H9 (cell line): ENCODE measurements at regions not wholly inside any gene's neighbourhood (a gene's known extent, or its start where the extent isn't known, plus 50 kb on each side); places are given as distances from the start of the nearest gene placed in this dataset.

Experiments
- DNase-seq: peaks from one replicate; pipeline ENCODE4 v3.0.0-alpha.2; 2017
- H2AFZ ChIP-seq: one replicate; pipeline ENCODE4 v1.6.1; 2013; ENCODE audit warnings: mild to moderate bottlenecking, low read length, control low read depth, moderate library complexity
- H2AK5ac ChIP-seq: 2 replicates; pipeline ENCODE4 v1.6.1; 2013; ENCODE audit warnings: low read length, control low read depth, mixed read lengths; ENCODE audit not compliant: insufficient read length
- H2BK120ac ChIP-seq: one replicate; pipeline ENCODE4 v1.6.1; 2013; ENCODE audit warnings: low read depth, mild to moderate bottlenecking, low read length, control low read depth, inconsistent platforms; ENCODE audit not compliant: poor library complexity, severe bottlenecking
- H2BK12ac ChIP-seq: 2 replicates; pipeline ENCODE4 v1.6.1; 2013; ENCODE audit warnings: low read length, control low read depth, mixed read lengths, low read depth; ENCODE audit not compliant: insufficient read length
- H2BK15ac ChIP-seq: 2 replicates; pipeline ENCODE4 v1.6.1; 2013; ENCODE audit warnings: low read depth, low read length, control low read depth
- H2BK20ac ChIP-seq: one replicate; pipeline ENCODE4 v1.6.1; 2013; ENCODE audit warnings: low read depth, mild to moderate bottlenecking, low read length, control low read depth, inconsistent platforms; ENCODE audit not compliant: poor library complexity, severe bottlenecking
- H2BK5ac ChIP-seq: 2 replicates; pipeline ENCODE4 v1.6.1; 2013; ENCODE audit warnings: low read length, control low read depth, mixed read lengths; ENCODE audit not compliant: insufficient read length
- H3K14ac ChIP-seq: 2 replicates; pipeline ENCODE4 v1.6.1; 2013; ENCODE audit warnings: low read length, control low read depth; ENCODE audit not compliant: insufficient read depth
- H3K18ac ChIP-seq: 2 replicates; pipeline ENCODE4 v1.6.1; 2013; ENCODE audit warnings: low read depth, mild to moderate bottlenecking, mixed read lengths, low read length, control low read depth; ENCODE audit not compliant: insufficient read length
- H3K23ac ChIP-seq: 2 replicates; pipeline ENCODE4 v1.6.1; 2013; ENCODE audit warnings: low read length, control low read depth, mixed read lengths, low read depth; ENCODE audit not compliant: insufficient read length
- H3K23me2 ChIP-seq: 2 replicates; pipeline ENCODE4 v1.6.1; 2013; ENCODE audit warnings: low read depth, mild to moderate bottlenecking, mixed read lengths, low read length, control low read depth; ENCODE audit not compliant: insufficient read length, poor library complexity, severe bottlenecking
- H3K27ac ChIP-seq: 2 replicates; pipeline ENCODE4 v1.5.1; 2013; ENCODE audit warnings: low read length, control low read depth, mixed read lengths, low read depth; ENCODE audit not compliant: insufficient read length
- H3K27me3 ChIP-seq: 2 replicates; pipeline ENCODE4 v1.6.1; 2013; ENCODE audit warnings: low read length, control low read depth, inconsistent platforms; ENCODE audit not compliant: insufficient read depth
- H3K4ac ChIP-seq: 2 replicates; pipeline ENCODE4 v1.6.1; 2013; ENCODE audit warnings: low read depth, mild to moderate bottlenecking, control low read depth, inconsistent platforms, low read length, moderate library complexity
- H3K4me1 ChIP-seq: 2 replicates; pipeline ENCODE4 v1.6.1; 2013; ENCODE audit warnings: low read length, control low read depth, inconsistent platforms; ENCODE audit not compliant: insufficient read depth
- H3K4me2 ChIP-seq: 2 replicates; pipeline ENCODE4 v1.6.1; 2013; ENCODE audit warnings: low read length, control low read depth, mixed read lengths; ENCODE audit not compliant: insufficient read length, insufficient read depth
- H3K56ac ChIP-seq: 2 replicates; pipeline ENCODE4 v1.6.1; 2013; ENCODE audit warnings: low read depth, mild to moderate bottlenecking, mixed read lengths, low read length, control low read depth; ENCODE audit not compliant: insufficient read length
- H3K79me1 ChIP-seq: 2 replicates; pipeline ENCODE4 v1.6.1; 2013; ENCODE audit warnings: low read depth, mild to moderate bottlenecking, moderate library complexity, low read length, control low read depth, inconsistent platforms; ENCODE audit not compliant: insufficient read depth, poor library complexity, severe bottlenecking
- H3K79me2 ChIP-seq: 2 replicates; pipeline ENCODE4 v1.6.1; 2013; ENCODE audit warnings: low read length, control low read depth, inconsistent platforms; ENCODE audit not compliant: insufficient read depth
- H3K9ac ChIP-seq: 2 replicates; pipeline ENCODE4 v1.6.1; 2013; ENCODE audit warnings: low read length, control low read depth, mixed read lengths; ENCODE audit not compliant: insufficient read length; ENCODE audit errors: extremely low read depth
- H3K9me3 ChIP-seq: one replicate; pipeline ENCODE4 v1.6.1; 2013; ENCODE audit warnings: low read depth, low read length, inconsistent platforms; ENCODE audit not compliant: control insufficient read depth
- H3T11ph ChIP-seq: one replicate; pipeline ENCODE4 v1.6.1; 2013; ENCODE audit warnings: mild to moderate bottlenecking, low read length, control low read depth, inconsistent platforms
- H4K20me1 ChIP-seq: one replicate; pipeline ENCODE4 v1.6.1; 2013; ENCODE audit not compliant: control insufficient read depth, insufficient read length, insufficient read depth
- H4K5ac ChIP-seq: 2 replicates; pipeline ENCODE4 v1.6.1; 2013; ENCODE audit warnings: low read depth, mild to moderate bottlenecking, mixed read lengths, low read length, control low read depth; ENCODE audit not compliant: insufficient read length
- H4K8ac ChIP-seq: replicated peaks from 2 replicates; pipeline ENCODE4 v1.6.1; 2013; ENCODE audit warnings: low read length, control low read depth, mixed read lengths, low read depth; ENCODE audit not compliant: insufficient read length
- H4K91ac ChIP-seq: 2 replicates; pipeline ENCODE4 v1.6.1; 2013; ENCODE audit warnings: low read depth, mild to moderate bottlenecking, moderate library complexity, mixed read lengths, low read length, control low read depth; ENCODE audit not compliant: insufficient read length
- H3K27ac Mint-ChIP-seq, 3 experiments: 2 replicates in 2 of 3; 3 replicates in 1 of 3; pipeline ENCODE4 v1.8.0; 2020 to 2021; ENCODE audit warnings: mixed read lengths in 3 of 3, mild to moderate bottlenecking in 1 of 3, moderate library complexity in 1 of 3
- H3K27me3 Mint-ChIP-seq: 2 replicates; pipeline ENCODE4 v1.8.0; 2021; ENCODE audit warnings: low read depth, mild to moderate bottlenecking, moderate library complexity, mixed read lengths
- H3K36me3 Mint-ChIP-seq, 3 experiments: 2 replicates in 2 of 3; 3 replicates in 1 of 3; pipeline ENCODE4 v1.8.0; 2020 to 2021; ENCODE audit warnings: low read depth in 3 of 3, mixed read lengths in 3 of 3; ENCODE audit not compliant: insufficient read depth in 1 of 3
- H3K4me1 Mint-ChIP-seq, 2 experiments: 2 replicates each; pipeline ENCODE4 v1.8.0; 2020; ENCODE audit warnings: mixed read lengths in 2 of 2
- H3K4me3 Mint-ChIP-seq, 2 experiments: 2 replicates in 1 of 2; 3 replicates in 1 of 2; pipeline ENCODE4 v1.8.0; 2020 to 2021; ENCODE audit warnings: mild to moderate bottlenecking in 2 of 2, mixed read lengths in 2 of 2, moderate library complexity in 1 of 2
- H3K9me3 Mint-ChIP-seq, 2 experiments: 2 replicates in 1 of 2; 3 replicates in 1 of 2; pipeline ENCODE4 v1.8.0; 2020; ENCODE audit warnings: mild to moderate bottlenecking in 2 of 2, mixed read lengths in 2 of 2, moderate library complexity in 1 of 2
- WGBS: extraction: QIAGEN DNeasy Blood & Tissue Kit; methylation state at CpG from one replicate; pipeline ENCODE4 v1.1.7; 2013; ENCODE audit warnings: missing lambda C conversion rate, low lambda C conversion rate, mixed read lengths; ENCODE audit not compliant: insufficient read length; ENCODE audit errors: extremely low coverage; 5-methylcytosine and 5-hydroxymethylcytosine counted together
- TF ChIP-seq, protein P1 (sequence below): fragments of 200-600 bp; sonication (generic); conservative IDR thresholded peaks from 3 replicates; pipeline ENCODE4 v1.8.0; 2021; ENCODE audit warnings: antibody characterized with exemption, mild to moderate bottlenecking

DNA sequence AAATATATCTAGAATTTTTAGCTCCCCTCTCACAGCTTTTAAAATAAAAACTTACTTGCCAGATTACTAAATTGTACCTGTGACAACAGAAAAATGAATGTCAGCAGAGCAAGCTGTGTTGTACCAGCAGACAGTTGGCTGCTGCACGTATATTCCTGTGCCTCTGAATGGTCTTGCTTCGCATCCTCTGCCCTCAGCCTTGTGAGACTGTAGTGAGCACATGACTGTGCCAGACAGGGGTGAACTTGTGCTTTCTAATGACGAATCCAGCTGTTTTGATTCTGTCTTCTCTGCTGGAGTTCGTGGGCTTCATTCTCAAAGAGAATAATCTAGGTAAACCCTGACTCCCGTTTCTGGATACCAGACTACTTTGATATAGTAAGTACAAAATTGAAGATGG is 58.3 kb upstream of the FRMD6 start:
- Histone ChIP-seq H3K4me1 (no peaks in the 10 kb centered on the region), H3K18ac (no peak overlapping the region), H4K8ac (no peak overlapping the region), H3T11ph (no peak overlapping the region), H3K9me3 (no peaks in the 10 kb centered on the region), H3K4ac (no peak overlapping the region), H4K20me1 (no peaks in the 10 kb centered on the region), H3K79me2 (no peaks in the 10 kb centered on the region), H2AK5ac (no peak overlapping the region), H2BK12ac (no peak overlapping the region), H3K56ac (no peak overlapping the region), H3K14ac (no peak overlapping the region), H4K91ac (no peak overlapping the region), H2BK120ac (no peak overlapping the region), H3K27ac (no peak overlapping the region), H2BK15ac (no peak overlapping the region), H3K23ac (no peak overlapping the region), H3K27me3 (no peaks in the 10 kb centered on the region), H2AFZ (no peak overlapping the region), H3K23me2 (no peaks in the 10 kb centered on the region), H4K5ac (no peak overlapping the region), H3K9ac (no peak overlapping the region), H3K4me2 (no peak overlapping the region), H2BK20ac (no peak overlapping the region), H2BK5ac (no peak overlapping the region), H3K79me1 (no peaks in the 10 kb centered on the region)
- H3K4me1 Mint-ChIP-seq, result no peaks in the 10 kb centered on the region
- no CpG with 5 or more reads among the region's 5 CpGs for WGBS
- no peaks in the 10 kb centered on the region for H3K27me3 Mint-ChIP-seq
- H3K4me3 Mint-ChIP-seq, result no peak overlapping the region
- no peak overlapping the region for H3K27ac Mint-ChIP-seq
- TF ChIP-seq, protein P1, sequence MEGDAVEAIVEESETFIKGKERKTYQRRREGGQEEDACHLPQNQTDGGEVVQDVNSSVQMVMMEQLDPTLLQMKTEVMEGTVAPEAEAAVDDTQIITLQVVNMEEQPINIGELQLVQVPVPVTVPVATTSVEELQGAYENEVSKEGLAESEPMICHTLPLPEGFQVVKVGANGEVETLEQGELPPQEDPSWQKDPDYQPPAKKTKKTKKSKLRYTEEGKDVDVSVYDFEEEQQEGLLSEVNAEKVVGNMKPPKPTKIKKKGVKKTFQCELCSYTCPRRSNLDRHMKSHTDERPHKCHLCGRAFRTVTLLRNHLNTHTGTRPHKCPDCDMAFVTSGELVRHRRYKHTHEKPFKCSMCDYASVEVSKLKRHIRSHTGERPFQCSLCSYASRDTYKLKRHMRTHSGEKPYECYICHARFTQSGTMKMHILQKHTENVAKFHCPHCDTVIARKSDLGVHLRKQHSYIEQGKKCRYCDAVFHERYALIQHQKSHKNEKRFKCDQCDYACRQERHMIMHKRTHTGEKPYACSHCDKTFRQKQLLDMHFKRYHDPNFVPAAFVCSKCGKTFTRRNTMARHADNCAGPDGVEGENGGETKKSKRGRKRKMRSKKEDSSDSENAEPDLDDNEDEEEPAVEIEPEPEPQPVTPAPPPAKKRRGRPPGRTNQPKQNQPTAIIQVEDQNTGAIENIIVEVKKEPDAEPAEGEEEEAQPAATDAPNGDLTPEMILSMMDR, result no peak
- no peaks in the 10 kb centered on the region for H3K9me3 Mint-ChIP-seq
- no peaks in the 10 kb centered on the region for H3K36me3 Mint-ChIP-seq
- DNase-seq, result no peak
